Endothelial cell of umbilical vein (primary cell): ENCODE measurements at regions not wholly inside any gene's neighbourhood (a gene's known extent, or its start where the extent isn't known, plus 50 kb on each side); places are given as distances from the start of the nearest gene placed in this dataset.

ENCODE experiments used
- CTCF ChIP-seq, 2 donors: IDR thresholded peaks; 1 replicate in 1 of 2; 2 replicates in 1 of 2; pipeline ENCODE4 v1.5.1; 2011; ENCODE audit warnings: low read length in 2 of 2, mild to moderate bottlenecking in 2 of 2, moderate library complexity in 2 of 2, control low read depth in 1 of 2, inconsistent platforms in 1 of 2, low read depth in 1 of 2; ENCODE audit not compliant: insufficient read depth in 1 of 2; ENCODE audit errors: extremely low read depth in 1 of 2
- EZH2 ChIP-seq: IDR thresholded peaks from 2 replicates; pipeline ENCODE4 v1.6.1; 2012; ENCODE audit warnings: borderline replicate concordance, low read depth, mild to moderate bottlenecking, moderate library complexity, low read length, inconsistent platforms; ENCODE audit not compliant: severe bottlenecking
- GATA2 ChIP-seq: IDR thresholded peaks from 2 replicates; pipeline ENCODE4 v1.7.0; 2011; ENCODE audit warnings: low read depth, mild to moderate bottlenecking, moderate library complexity, mixed read lengths, low read length; ENCODE audit not compliant: insufficient read length, insufficient read depth
- JUN ChIP-seq: IDR thresholded peaks from 2 replicates; pipeline ENCODE4 v1.6.1; 2011; ENCODE audit warnings: borderline replicate concordance, low read depth; ENCODE audit not compliant: insufficient read length, insufficient read depth
- MAX ChIP-seq: IDR thresholded peaks from 2 replicates; pipeline ENCODE4 v1.6.1; 2011; ENCODE audit not compliant: insufficient read depth, insufficient read length
- POLR2A ChIP-seq: IDR thresholded peaks from 2 replicates; pipeline ENCODE4 v1.6.1; 2012; ENCODE audit warnings: low read depth, mild to moderate bottlenecking, control low read depth, low read length
- POLR2AphosphoS5 ChIP-seq: IDR thresholded peaks from 2 replicates; pipeline ENCODE4 v1.6.1; 2012; ENCODE audit warnings: low read depth, mild to moderate bottlenecking, control low read depth, low read length, moderate library complexity; ENCODE audit not compliant: insufficient read depth

GRCh38 chr13:59493436-59493965 lies 670.2 kb downstream of the DIAPH3 start:
- TF ChIP-seq POLR2AphosphoS5 (no peak), CTCF (IDR thresholded peaks at IDR 0.05; ENCODE audit: extremely low read depth in 1 of 2, insufficient read depth in 1 of 2, low read depth in 1 of 2, low read length in 2 of 2) (no peak), EZH2 (no peak), POLR2A (no peak), MAX (no peak), JUN (no peak), GATA2 (no peak)
